ENCODE measurements at regions not wholly inside any gene's neighbourhood (a gene's known extent, or its start where the extent isn't known, plus 50 kb on each side); places are given as distances from the start of the nearest gene placed in this dataset.

DNA sequence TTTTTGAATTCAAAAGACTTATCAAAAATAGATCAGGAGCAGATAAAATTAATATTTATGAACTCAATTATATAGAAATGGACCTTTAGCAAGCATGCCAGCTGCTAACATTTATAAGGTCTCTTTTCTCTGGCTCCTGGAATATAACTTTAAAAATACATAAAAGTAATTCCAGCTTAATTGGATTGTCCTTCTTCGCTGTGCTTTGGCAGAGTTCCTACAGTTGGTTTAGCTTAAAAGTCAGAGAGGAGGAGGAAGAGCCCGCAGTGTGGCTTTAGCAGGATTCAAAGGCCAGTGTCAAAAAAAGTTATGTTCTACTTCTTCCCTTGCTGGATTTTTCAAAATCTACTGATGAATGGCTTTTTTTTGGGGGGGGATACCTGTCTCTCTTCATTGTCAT lies 1484.9 kb upstream of the TMEM132C start:
- no peaks in the 10 kb centered on the region for H3K4me1 ChIP-seq (ENCODE audit: control insufficient read depth in 2 of 2, insufficient read depth in 2 of 2, low read length in 2 of 2)
- no peaks in the 10 kb centered on the region for H3K4me1 Mint-ChIP-seq
- no CpG with 5 or more reads among the region's 2 CpGs for WGBS (ENCODE audit: insufficient coverage)
- H3K4me2 ChIP-seq (replicated peaks; ENCODE audit: low read depth, low read length, poor library complexity, severe bottlenecking), result no peak overlapping the region
- ChIA-PET CTCF (no interaction called here), POLR2A (no interaction called here)
- H3K27ac Mint-ChIP-seq, result no peak overlapping the region
- DNase-seq (no peak), ATAC-seq (ENCODE audit: low read depth) (no peak)
- TF ChIP-seq, protein P1, sequence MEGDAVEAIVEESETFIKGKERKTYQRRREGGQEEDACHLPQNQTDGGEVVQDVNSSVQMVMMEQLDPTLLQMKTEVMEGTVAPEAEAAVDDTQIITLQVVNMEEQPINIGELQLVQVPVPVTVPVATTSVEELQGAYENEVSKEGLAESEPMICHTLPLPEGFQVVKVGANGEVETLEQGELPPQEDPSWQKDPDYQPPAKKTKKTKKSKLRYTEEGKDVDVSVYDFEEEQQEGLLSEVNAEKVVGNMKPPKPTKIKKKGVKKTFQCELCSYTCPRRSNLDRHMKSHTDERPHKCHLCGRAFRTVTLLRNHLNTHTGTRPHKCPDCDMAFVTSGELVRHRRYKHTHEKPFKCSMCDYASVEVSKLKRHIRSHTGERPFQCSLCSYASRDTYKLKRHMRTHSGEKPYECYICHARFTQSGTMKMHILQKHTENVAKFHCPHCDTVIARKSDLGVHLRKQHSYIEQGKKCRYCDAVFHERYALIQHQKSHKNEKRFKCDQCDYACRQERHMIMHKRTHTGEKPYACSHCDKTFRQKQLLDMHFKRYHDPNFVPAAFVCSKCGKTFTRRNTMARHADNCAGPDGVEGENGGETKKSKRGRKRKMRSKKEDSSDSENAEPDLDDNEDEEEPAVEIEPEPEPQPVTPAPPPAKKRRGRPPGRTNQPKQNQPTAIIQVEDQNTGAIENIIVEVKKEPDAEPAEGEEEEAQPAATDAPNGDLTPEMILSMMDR (IDR thresholded peaks at IDR 0.05), result no peak
- TF ChIP-seq EZH2 (IDR thresholded peaks at IDR 0.05; ENCODE audit: borderline replicate concordance, insufficient read depth, low read depth, low read length, poor library complexity, severe bottlenecking), result no peak
- H2AFZ ChIP-seq (ENCODE audit: insufficient read depth, low read depth, low read length, poor library complexity, severe bottlenecking), result no peak overlapping the region
- no peaks in the 10 kb centered on the region for H3K79me2 ChIP-seq (ENCODE audit: control insufficient read depth, insufficient read depth, low read length)
- no peaks in the 10 kb centered on the region for H3K9me3 ChIP-seq (ENCODE audit: control extremely low read depth in 1 of 3, control insufficient read depth in 2 of 3, insufficient read depth in 1 of 3, low read length in 2 of 3)
- no peaks in the 10 kb centered on the region for H4K20me1 ChIP-seq (ENCODE audit: control insufficient read depth, insufficient read depth, low read length, poor library complexity, severe bottlenecking)
- no peaks in the 10 kb centered on the region for H3K27me3 Mint-ChIP-seq
- no peak overlapping the region for H3K4me3 ChIP-seq (ENCODE audit: control extremely low read depth in 1 of 5, extremely low read depth in 1 of 5, insufficient read depth in 1 of 5, low read depth in 2 of 5, low read length in 4 of 5)
- H3K27me3 ChIP-seq (replicated peaks in 1 of 4; ENCODE audit: control extremely low read depth in 1 of 4, control insufficient read depth in 3 of 4, insufficient read depth in 4 of 4, low read length in 3 of 4), result no peaks in the 10 kb centered on the region
- intact Hi-C loops (cut with micrococcal nuclease), result no loop called here
- no peak overlapping the region for H3K27ac ChIP-seq (ENCODE audit: low read length in 2 of 2)
- H3K36me3 ChIP-seq (replicated peaks in 1 of 2; ENCODE audit: control extremely low read depth in 1 of 2, control insufficient read depth in 1 of 2, extremely low read depth in 1 of 2, insufficient read depth in 2 of 2, low read length in 1 of 2), result no peaks in the 10 kb centered on the region
- no peaks in the 10 kb centered on the region for H3K9me3 Mint-ChIP-seq (ENCODE audit: insufficient read depth)
- no peak overlapping the region for H3K4me3 Mint-ChIP-seq
- H3K9ac ChIP-seq (ENCODE audit: low read length), result no peak overlapping the region

DNA sequence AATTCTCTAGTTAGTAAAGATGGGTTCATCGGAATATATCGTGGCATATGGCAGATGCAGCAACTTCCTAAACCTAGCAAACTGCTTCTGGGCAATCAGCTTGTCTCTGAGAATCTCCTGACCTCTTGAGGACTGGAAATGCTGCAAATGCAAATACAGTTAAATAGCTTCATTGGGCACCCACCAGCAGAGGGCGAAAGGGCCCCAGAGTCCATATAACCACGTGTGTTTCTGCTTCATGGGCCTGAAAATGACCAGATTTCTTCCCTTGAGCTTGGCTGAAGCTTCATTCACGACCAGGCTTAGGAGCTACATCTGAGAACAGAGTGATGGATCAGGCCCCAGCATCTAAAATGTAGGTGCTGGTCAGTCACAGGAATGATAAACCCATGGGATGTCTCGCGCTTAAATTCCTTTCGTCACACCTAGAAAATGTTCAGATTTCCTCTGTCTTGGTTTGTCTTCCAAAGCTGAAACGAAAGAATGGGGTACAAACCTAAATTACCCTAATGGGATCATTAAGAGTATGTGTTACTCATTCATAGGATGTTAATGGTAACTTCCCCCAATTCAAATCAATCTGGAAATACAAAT lies 1482.5 kb upstream of the TMEM132C start:
- 42% methylated on average over 5 of the region's 9 CpGs for WGBS (ENCODE audit: insufficient coverage)
- Histone ChIP-seq H3K4me2 (replicated peaks; ENCODE audit: low read depth, low read length, poor library complexity, severe bottlenecking) (no peak overlapping the region), H3K79me2 (ENCODE audit: control insufficient read depth, insufficient read depth, low read length) (no peaks in the 10 kb centered on the region), H3K9me3 (ENCODE audit: control extremely low read depth in 1 of 3, control insufficient read depth in 2 of 3, insufficient read depth in 1 of 3, low read length in 2 of 3) (no peaks in the 10 kb centered on the region), H4K20me1 (ENCODE audit: control insufficient read depth, insufficient read depth, low read length, poor library complexity, severe bottlenecking) (no peaks in the 10 kb centered on the region), H3K4me1 (ENCODE audit: control insufficient read depth in 2 of 2, insufficient read depth in 2 of 2, low read length in 2 of 2) (no peaks in the 10 kb centered on the region), H2AFZ (ENCODE audit: insufficient read depth, low read depth, low read length, poor library complexity, severe bottlenecking) (no peak overlapping the region), H3K27ac (ENCODE audit: low read length in 2 of 2) (no peak overlapping the region), H3K9ac (ENCODE audit: low read length) (no peak overlapping the region), H3K27me3 (replicated peaks in 1 of 4; ENCODE audit: control extremely low read depth in 1 of 4, control insufficient read depth in 3 of 4, insufficient read depth in 4 of 4, low read length in 3 of 4) (no peaks in the 10 kb centered on the region), H3K36me3 (replicated peaks in 1 of 2; ENCODE audit: control extremely low read depth in 1 of 2, control insufficient read depth in 1 of 2, extremely low read depth in 1 of 2, insufficient read depth in 2 of 2, low read length in 1 of 2) (no peaks in the 10 kb centered on the region), H3K4me3 (ENCODE audit: control extremely low read depth in 1 of 5, extremely low read depth in 1 of 5, insufficient read depth in 1 of 5, low read depth in 2 of 5, low read length in 4 of 5) (no peak overlapping the region)
- H3K27ac Mint-ChIP-seq, result no peak overlapping the region
- no peak overlapping the region for H3K4me3 Mint-ChIP-seq
- no peaks in the 10 kb centered on the region for H3K9me3 Mint-ChIP-seq (ENCODE audit: insufficient read depth)
- ChIA-PET POLR2A (no interaction called here), CTCF (interaction anchor here (1.0 to 1.4 kb wide), 2 partner anchors 34 to 89 kb away, joined by 3 read pairs; no protein-coding TSS in a partner anchor)
- TF ChIP-seq EZH2 (IDR thresholded peaks at IDR 0.05; ENCODE audit: borderline replicate concordance, insufficient read depth, low read depth, low read length, poor library complexity, severe bottlenecking), result no peak
- TF ChIP-seq, protein P1 (IDR thresholded peaks at IDR 0.05), result no peak
- intact Hi-C loops (cut with micrococcal nuclease), result no loop called here
- no peaks in the 10 kb centered on the region for H3K4me1 Mint-ChIP-seq
- no peaks in the 10 kb centered on the region for H3K27me3 Mint-ChIP-seq
- DNase-seq, result peak; percentile 9
- ATAC-seq (ENCODE audit: low read depth), result no peak

Data from B cell (primary cell).